NB4 (cell line): ENCODE measurements at regions not wholly inside any gene's neighbourhood (a gene's known extent, or its start where the extent isn't known, plus 50 kb on each side); places are given as distances from the start of the nearest gene placed in this dataset.

Source experiments
- CTCF ChIP-seq: IDR thresholded peaks from one replicate; pipeline ENCODE4 v1.5.1; 2012; ENCODE audit warnings: low read depth, low read length
- MAX ChIP-seq: IDR thresholded peaks from 2 replicates; pipeline ENCODE4 v1.6.1; 2011; ENCODE audit warnings: low read depth, low read length
- MYC ChIP-seq: IDR thresholded peaks from 2 replicates; pipeline ENCODE4 v1.6.1; 2011; ENCODE audit warnings: low read depth, low read length
- POLR2A ChIP-seq: IDR thresholded peaks from 2 replicates; pipeline ENCODE4 v1.6.1; 2011; ENCODE audit warnings: mild to moderate bottlenecking; ENCODE audit not compliant: insufficient read length; ENCODE audit errors: extremely low read depth

- TF ChIP-seq CTCF (no peak), MAX (no peak), POLR2A (no peak), MYC (no peak)
Observed at GRCh38 chr2:203806761-203807160, 60.8 kb upstream of the CTLA4 start.
